ENCODE measurements at regions not wholly inside any gene's neighbourhood (a gene's known extent, or its start where the extent isn't known, plus 50 kb on each side); places are given as distances from the start of the nearest gene placed in this dataset.

GRCh38 chr2:65708086-65708485 is 275.7 kb upstream of the SPRED2 start:
- no peak for DNase-seq (ENCODE audit: low read depth in 1 of 2, low spot score in 1 of 2)
- no peak overlapping the region for H3K4me3 ChIP-seq (replicated peaks; ENCODE audit: insufficient read depth, low read length)
- H3K27me3 ChIP-seq (ENCODE audit: insufficient read depth, poor library complexity, severe bottlenecking), result no peaks in the 10 kb centered on the region
- TF ChIP-seq GABPA (IDR thresholded peaks at IDR 0.05; ENCODE audit: low read depth) (no peak), POLR2AphosphoS5 (IDR thresholded peaks at IDR 0.05; ENCODE audit: low read depth) (no peak)
- H3K27ac ChIP-seq (replicated peaks), result no peak overlapping the region

- no peak overlapping the region for H3K27ac ChIP-seq (replicated peaks)
- TF ChIP-seq CTCF (IDR thresholded peaks at IDR 0.05; ENCODE audit: insufficient read depth, low read length) (no peak), SPI1 (IDR thresholded peaks at IDR 0.05; ENCODE audit: borderline replicate concordance, low read depth) (no peak)
- no peak for DNase-seq (ENCODE audit: low read depth in 1 of 2, low spot score in 1 of 2)
- no peak overlapping the region for H3K4me3 ChIP-seq (replicated peaks; ENCODE audit: insufficient read depth, low read length)
- H3K27me3 ChIP-seq (ENCODE audit: insufficient read depth, poor library complexity, severe bottlenecking), result no peaks in the 10 kb centered on the region
Observed at GRCh38 chr2:65706411-65706810, 274.0 kb upstream of the SPRED2 start.

GRCh38 chr2:65701191-65701590 is 268.8 kb upstream of the SPRED2 start:
- Histone ChIP-seq H3K27ac (replicated peaks) (no peak overlapping the region), H3K4me3 (replicated peaks; ENCODE audit: insufficient read depth, low read length) (no peak overlapping the region), H3K27me3 (ENCODE audit: insufficient read depth, poor library complexity, severe bottlenecking) (no peaks in the 10 kb centered on the region)
- DNase-seq (ENCODE audit: low read depth in 1 of 2, low spot score in 1 of 2), result no peak
- TF ChIP-seq CTCF (IDR thresholded peaks at IDR 0.05; ENCODE audit: insufficient read depth, low read length) (no peak), POLR2AphosphoS5 (IDR thresholded peaks at IDR 0.05; ENCODE audit: low read depth) (no peak), GABPA (IDR thresholded peaks at IDR 0.05; ENCODE audit: low read depth) (no peak), SPI1 (IDR thresholded peaks at IDR 0.05; ENCODE audit: borderline replicate concordance, low read depth) (no peak), REST (IDR thresholded peaks at IDR 0.05; ENCODE audit: insufficient replicate concordance, low read depth) (no peak)

GRCh38 chr2:65700720-65701119 is 268.3 kb upstream of the SPRED2 start:
- Histone ChIP-seq H3K4me3 (replicated peaks; ENCODE audit: insufficient read depth, low read length) (no peak overlapping the region), H3K27me3 (ENCODE audit: insufficient read depth, poor library complexity, severe bottlenecking) (no peaks in the 10 kb centered on the region), H3K27ac (replicated peaks) (no peak overlapping the region)
- no peak for DNase-seq (ENCODE audit: low read depth in 1 of 2, low spot score in 1 of 2)
- TF ChIP-seq GABPA (IDR thresholded peaks at IDR 0.05; ENCODE audit: low read depth) (no peak), POLR2AphosphoS5 (IDR thresholded peaks at IDR 0.05; ENCODE audit: low read depth) (no peak), SPI1 (IDR thresholded peaks at IDR 0.05; ENCODE audit: borderline replicate concordance, low read depth) (no peak), REST (IDR thresholded peaks at IDR 0.05; ENCODE audit: insufficient replicate concordance, low read depth) (no peak), CTCF (IDR thresholded peaks at IDR 0.05; ENCODE audit: insufficient read depth, low read length) (no peak)

Measured in HL-60 (cell line).